PC-3 (cell line): ENCODE measurements at regions not wholly inside any gene's neighbourhood (a gene's known extent, or its start where the extent isn't known, plus 50 kb on each side); places are given as distances from the start of the nearest gene placed in this dataset.

Source experiments
- ATAC-seq: fragments of 200-7000 bp; cut with Tn5 transposase; 2 replicates; pipeline ENCODE4 v1.9.1; 2020; ENCODE audit warnings: mild to moderate bottlenecking, moderate library complexity
- BruUV-seq: library from RNA; stranded (reverse); fragments of 400-500 nt; replicated peaks from 2 replicates; lab custom pipeline; 2021; lab: Mats Ljungman, UMichigan
- CTCF ChIA-PET: fragments of 300-600 bp; sonication (Branson Sonifier 250); formaldehyde crosslinking; loops from one replicate; lab custom pipeline; 2022; ENCODE audit warnings: antibody characterized with exemption; lab: Charles Lee
- POLR2A ChIA-PET: fragments of 300-600 bp; sonication (Branson Sonifier 250); formaldehyde crosslinking; loops from one replicate; lab custom pipeline; 2022; ENCODE audit warnings: antibody characterized with exemption; ENCODE audit not compliant: unreplicated experiment; lab: Charles Lee
- DNase-seq: peaks from one replicate; pipeline ENCODE4 v3.0.0-alpha.2; 2015
- H2AFZ ChIP-seq: fragments of 300-600 bp; sonication (generic); 2 replicates; pipeline ENCODE4 v1.6.0; 2016; ENCODE audit warnings: antibody characterized with exemption, low read length
- H3F3A ChIP-seq: fragments of 300-600 bp; sonication (generic); one replicate; pipeline ENCODE4 v1.6.0; 2017; ENCODE audit warnings: antibody characterized with exemption, low read length, control low read depth, mild to moderate bottlenecking; ENCODE audit not compliant: unreplicated experiment
- H3K27ac ChIP-seq: fragments of 300-600 bp; sonication (generic); 2 replicates; pipeline ENCODE4 v1.5.1; 2016; ENCODE audit warnings: mild to moderate bottlenecking, low read length
- H3K27me3 ChIP-seq: fragments of 300-600 bp; sonication (generic); 2 replicates; pipeline ENCODE4 v1.6.1; 2016; ENCODE audit warnings: low read length, mixed read lengths
- H3K36me3 ChIP-seq: fragments of 300-600 bp; sonication (generic); 2 replicates; pipeline ENCODE4 v1.6.1; 2016; ENCODE audit warnings: low read depth, mixed run types, low read length, mixed read lengths
- H3K4me1 ChIP-seq: fragments of 300-600 bp; sonication (generic); 2 replicates; pipeline ENCODE4 v1.5.1; 2016; ENCODE audit warnings: low read length; ENCODE audit not compliant: insufficient read depth
- H3K4me2 ChIP-seq: fragments of 300-600 bp; sonication (generic); 2 replicates; pipeline ENCODE4 v1.6.0; 2016; ENCODE audit warnings: low read length
- H3K4me3 ChIP-seq: fragments of 300-600 bp; sonication (generic); 2 replicates; pipeline ENCODE4 v1.5.1; 2016; ENCODE audit warnings: mild to moderate bottlenecking, low read length, mixed read lengths
- H3K79me2 ChIP-seq: fragments of 300-600 bp; sonication (generic); 2 replicates; pipeline ENCODE4 v1.6.1; 2017; ENCODE audit warnings: low read length, mixed read lengths
- H3K9ac ChIP-seq: fragments of 300-600 bp; sonication (generic); 2 replicates; pipeline ENCODE4 v1.6.0; 2016; ENCODE audit warnings: mild to moderate bottlenecking, low read length
- H3K9me2 ChIP-seq: fragments of 300-600 bp; sonication (generic); replicated peaks from 2 replicates; pipeline ENCODE4 v1.6.1; 2016; ENCODE audit warnings: mixed run types, low read length, mixed read lengths
- H3K9me3 ChIP-seq: fragments of 300-600 bp; sonication (generic); 2 replicates; pipeline ENCODE4 v1.6.1; 2016; ENCODE audit warnings: low read length, mixed read lengths
- H4K20me1 ChIP-seq: fragments of 300-600 bp; sonication (generic); 2 replicates; pipeline ENCODE4 v1.6.1; 2016; ENCODE audit warnings: low read length, mixed read lengths
- CTCF ChIP-seq: fragments of 300-600 bp; sonication (generic); conservative IDR thresholded peaks from 2 replicates; pipeline ENCODE4 v1.5.1; 2017; ENCODE audit warnings: antibody characterized with exemption, low read depth, mild to moderate bottlenecking, low read length
- EZH2 ChIP-seq: fragments of 300-600 bp; sonication (generic); IDR thresholded peaks from one replicate; pipeline ENCODE4 v1.6.1; 2017; ENCODE audit warnings: antibody characterized with exemption, mild to moderate bottlenecking, low read length; ENCODE audit not compliant: unreplicated experiment
- EZH2phosphoT487 ChIP-seq: fragments of 300-600 bp; sonication (generic); IDR thresholded peaks from 2 replicates; pipeline ENCODE4 v1.6.1; 2018; ENCODE audit warnings: mild to moderate bottlenecking, antibody characterized with exemption, low read length, borderline replicate concordance
- intact Hi-C: fragments of 100-400 bp; cut with micrococcal nuclease; formaldehyde crosslinking; loops from 2 replicates; pipeline ENCODE4 v1.9.0; 2023

GRCh38 chr12:67424784-67425183 lies 155.6 kb downstream of the CAND1 start:
- ATAC-seq (no peak), DNase-seq (peak; percentile 16)
- H3K27ac ChIP-seq, result peak overlapping the region; percentile 12; the same call in 1 of the 2 replicates
- H3K4me2 ChIP-seq, result no peak overlapping the region
- no peaks in the 10 kb centered on the region for H3K36me3 ChIP-seq
- intact Hi-C loops, result no loop called here
- no peak overlapping the region for H3K9ac ChIP-seq
- H3K4me3 ChIP-seq, result no peak overlapping the region
- no peaks in the 10 kb centered on the region for H3K27me3 ChIP-seq
- no peaks in the 10 kb centered on the region for H3F3A ChIP-seq
- TF ChIP-seq EZH2phosphoT487 (no peak), EZH2 (no peak), CTCF (no peak)
- no peak overlapping the region for H2AFZ ChIP-seq
- no TSS peak for BruUV-seq
- ChIA-PET POLR2A (no interaction called here), CTCF (no interaction called here)
- H3K9me2 ChIP-seq, result no peaks in the 10 kb centered on the region
- no peaks in the 10 kb centered on the region for H4K20me1 ChIP-seq
- no peaks in the 10 kb centered on the region for H3K79me2 ChIP-seq
- no peaks in the 10 kb centered on the region for H3K9me3 ChIP-seq
- peaks cover 23% of the 10 kb centered on the region for H3K4me1 ChIP-seq

- BruUV-seq, result no TSS peak
- ATAC-seq, result no peak
Observed at GRCh38 chr12:67425394-67425793, 156.2 kb downstream of the CAND1 start.

More at GRCh38 chr12:67425394-67425793, 156.2 kb downstream of the CAND1 start:
- Histone ChIP-seq H3K36me3 (no peaks in the 10 kb centered on the region), H3F3A (no peaks in the 10 kb centered on the region), H3K4me2 (no peak overlapping the region), H3K9me2 (no peaks in the 10 kb centered on the region), H2AFZ (no peak overlapping the region), H3K4me3 (no peak overlapping the region), H4K20me1 (no peaks in the 10 kb centered on the region), H3K4me1 (peaks cover 23% of the 10 kb centered on the region), H3K79me2 (no peaks in the 10 kb centered on the region), H3K9ac (no peak overlapping the region), H3K27me3 (no peaks in the 10 kb centered on the region), H3K27ac (no peak overlapping the region), H3K9me3 (no peaks in the 10 kb centered on the region)
- no peak for TF ChIP-seq EZH2
- TF ChIP-seq CTCF, result no peak
- no peak for TF ChIP-seq EZH2phosphoT487
- DNase-seq, result peak; percentile 51
- intact Hi-C loops, result no loop called here
- POLR2A ChIA-PET, result no interaction called here
- CTCF ChIA-PET, result interaction anchor here (0.5 kb wide), 1 partner anchor 69 kb away, joined by 6 read pairs; no protein-coding TSS in a partner anchor
